Mucosa of descending colon (tissue), 3 donors: ENCODE measurements at regions not wholly inside any gene's neighbourhood (a gene's known extent, or its start where the extent isn't known, plus 50 kb on each side); places are given as distances from the start of the nearest gene placed in this dataset.

Experiments used
- ATAC-seq: fragments of 200-7000 bp; cut with Tn5 transposase; one replicate; pipeline ENCODE4 v1.9.1; 2020; ENCODE audit warnings: mild to moderate bottlenecking, moderate library complexity
- DNase-seq, 3 donors: peaks; one replicate each; pipeline ENCODE4 v3.0.0-alpha.2; 2020
- H3K36me3 ChIP-seq: fragments of 200-600 bp; one replicate; pipeline ENCODE4 v1.8.0; 2021; ENCODE audit warnings: low read depth, mild to moderate bottlenecking
- H3K4me1 ChIP-seq: fragments of 200-600 bp; one replicate; pipeline ENCODE4 v1.8.0; 2021; ENCODE audit warnings: low read depth, mild to moderate bottlenecking
- H3K4me3 ChIP-seq: fragments of 200-600 bp; one replicate; pipeline ENCODE4 v1.8.0; 2021; ENCODE audit warnings: mild to moderate bottlenecking
- H3K9me3 ChIP-seq: fragments of 200-600 bp; one replicate; pipeline ENCODE4 v1.8.0; 2021; ENCODE audit warnings: mild to moderate bottlenecking
- intact Hi-C, 2 donors: fragments of 100-400 bp; cut with DNase I in 1 of 2; cut with micrococcal nuclease in 1 of 2; formaldehyde crosslinking; loops; one replicate each; pipeline versions ENCODE4 v1.11.0 to v1.11.1; 2022; cut with DNase I, micrococcal nuclease
- TF ChIP-seq, protein P1 (sequence below): fragments of 200-600 bp; IDR thresholded peaks from one replicate; pipeline ENCODE4 v1.8.0; 2022; ENCODE audit warnings: antibody characterized with exemption, mild to moderate bottlenecking
- donor health status: DM: no; HTN: no; CAD: no; lungs with moderate emphysema.
- donor health status: DM: no; HTN: no; CAD: no.
- donor health status: DM: no; HTN: yes; CAD: no.

DNA sequence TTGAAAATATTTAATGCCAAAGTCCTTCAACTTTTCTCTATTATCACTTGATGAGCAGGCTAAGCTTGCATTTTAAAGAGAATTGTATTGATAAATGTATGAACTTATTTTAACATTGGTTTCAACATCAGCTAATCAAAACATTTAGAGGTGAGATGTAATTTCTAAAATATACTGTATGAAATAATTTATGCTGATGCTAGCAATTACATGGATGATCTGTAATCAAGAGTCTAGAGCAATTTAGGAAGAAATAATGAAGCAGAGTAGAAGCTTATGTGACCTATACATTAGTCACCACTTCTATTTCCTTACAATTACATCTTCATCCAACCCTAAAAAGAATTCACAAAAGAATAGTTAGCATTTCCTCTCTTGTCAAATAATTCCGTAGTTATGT is 226.8 kb downstream of the KLHL4 start:
- Histone ChIP-seq H3K4me1 (no peaks in the 10 kb centered on the region), H3K36me3 (no peaks in the 10 kb centered on the region), H3K9me3 (no peaks in the 10 kb centered on the region), H3K4me3 (no peak overlapping the region)
- ATAC-seq (no peak), DNase-seq (no peak)
- intact Hi-C loops, result no loop called here
- TF ChIP-seq, protein P1, sequence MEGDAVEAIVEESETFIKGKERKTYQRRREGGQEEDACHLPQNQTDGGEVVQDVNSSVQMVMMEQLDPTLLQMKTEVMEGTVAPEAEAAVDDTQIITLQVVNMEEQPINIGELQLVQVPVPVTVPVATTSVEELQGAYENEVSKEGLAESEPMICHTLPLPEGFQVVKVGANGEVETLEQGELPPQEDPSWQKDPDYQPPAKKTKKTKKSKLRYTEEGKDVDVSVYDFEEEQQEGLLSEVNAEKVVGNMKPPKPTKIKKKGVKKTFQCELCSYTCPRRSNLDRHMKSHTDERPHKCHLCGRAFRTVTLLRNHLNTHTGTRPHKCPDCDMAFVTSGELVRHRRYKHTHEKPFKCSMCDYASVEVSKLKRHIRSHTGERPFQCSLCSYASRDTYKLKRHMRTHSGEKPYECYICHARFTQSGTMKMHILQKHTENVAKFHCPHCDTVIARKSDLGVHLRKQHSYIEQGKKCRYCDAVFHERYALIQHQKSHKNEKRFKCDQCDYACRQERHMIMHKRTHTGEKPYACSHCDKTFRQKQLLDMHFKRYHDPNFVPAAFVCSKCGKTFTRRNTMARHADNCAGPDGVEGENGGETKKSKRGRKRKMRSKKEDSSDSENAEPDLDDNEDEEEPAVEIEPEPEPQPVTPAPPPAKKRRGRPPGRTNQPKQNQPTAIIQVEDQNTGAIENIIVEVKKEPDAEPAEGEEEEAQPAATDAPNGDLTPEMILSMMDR, result no peak

GRCh38 chrX:87755493-87755892 is 237.9 kb downstream of the KLHL4 start:
- DNase-seq, result no peak
- no peaks in the 10 kb centered on the region for H3K9me3 ChIP-seq
- intact Hi-C loops, result no loop called here

DNA sequence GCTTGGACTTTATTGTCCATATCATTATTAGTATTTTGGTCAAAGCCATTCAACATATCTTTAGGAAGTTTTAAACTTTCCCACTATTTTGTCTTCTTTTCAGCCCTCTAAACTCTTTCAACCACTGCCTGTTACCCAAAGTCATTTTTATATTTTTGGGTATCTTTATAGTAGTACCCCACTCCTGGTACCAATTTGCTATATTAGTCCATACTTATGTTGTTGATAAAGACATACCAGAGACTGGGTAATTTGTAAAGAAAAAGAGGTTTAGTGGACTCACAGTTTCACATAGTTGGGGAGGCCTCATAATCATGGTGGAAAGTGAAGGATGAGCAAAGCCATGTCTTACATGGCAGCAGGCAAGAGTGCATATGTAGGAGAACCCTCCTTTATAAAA is 271.4 kb downstream of the KLHL4 start:
- intact Hi-C loops, result no loop called here
- Histone ChIP-seq H3K36me3 (no peaks in the 10 kb centered on the region), H3K4me1 (no peaks in the 10 kb centered on the region), H3K4me3 (no peak overlapping the region), H3K9me3 (peaks cover 3% of the 10 kb centered on the region)
- TF ChIP-seq, protein P1, result no peak
- DNase-seq, result no peak
- ATAC-seq, result no peak

More at GRCh38 chrX:87755493-87755892, 237.9 kb downstream of the KLHL4 start:
- no peaks in the 10 kb centered on the region for H3K36me3 ChIP-seq
- ATAC-seq, result no peak
- TF ChIP-seq, protein P1, result no peak
- no peaks in the 10 kb centered on the region for H3K4me1 ChIP-seq
- H3K4me3 ChIP-seq, result no peak overlapping the region

DNA sequence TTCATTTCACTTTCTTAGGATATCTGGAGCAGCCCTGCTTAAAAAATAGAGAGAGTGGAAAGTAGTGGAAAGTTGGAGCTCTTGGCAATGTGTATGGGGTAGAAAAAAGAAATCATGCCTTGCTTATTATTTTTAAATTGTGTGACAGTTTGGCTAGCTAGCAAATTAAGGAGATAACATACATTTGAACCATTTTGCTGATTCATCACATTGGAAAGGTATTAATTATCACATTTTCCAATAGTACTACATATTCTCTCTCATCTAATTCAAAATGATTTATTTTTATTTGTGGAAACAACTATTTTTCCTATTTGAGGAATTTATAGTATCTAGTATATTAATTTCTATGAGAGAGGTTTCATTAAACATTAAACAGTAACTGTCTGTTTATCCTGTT is 280.4 kb downstream of the KLHL4 start:
- intact Hi-C loops, result no loop called here
- TF ChIP-seq, protein P1, result no peak
- Histone ChIP-seq H3K9me3 (peaks cover 2% of the 10 kb centered on the region), H3K36me3 (no peaks in the 10 kb centered on the region), H3K4me3 (no peak overlapping the region), H3K4me1 (no peaks in the 10 kb centered on the region)
- DNase-seq (no peak), ATAC-seq (no peak)

GRCh38 chrX:87805829-87806490 is 288.4 kb downstream of the KLHL4 start:
- Histone ChIP-seq H3K4me1 (no peaks in the 10 kb centered on the region), H3K9me3 (peaks cover 2% of the 10 kb centered on the region), H3K4me3 (no peak overlapping the region), H3K36me3 (no peaks in the 10 kb centered on the region)
- no peak for ATAC-seq
- DNase-seq, result no peak
- TF ChIP-seq, protein P1, result no peak
- intact Hi-C loops, result no loop called here
